ENCODE measurements at regions not wholly inside any gene's neighbourhood (a gene's known extent, or its start where the extent isn't known, plus 50 kb on each side); places are given as distances from the start of the nearest gene placed in this dataset.
"Not testable (repeated sequence)": the region's sequence is repeated elsewhere in the genome, so short reads cannot be mapped to it uniquely, and the experiment has no call there.

GRCh38 chr22:48299801-48300200, 1527.9 kb downstream of the BRD1 start:
- TF ChIP-seq POLR2A (IDR thresholded peaks at IDR 0.05), result no peak
- no peak for TF ChIP-seq CTCF (IDR thresholded peaks at IDR 0.05)
- TF ChIP-seq EP300 (IDR thresholded peaks at IDR 0.05), result no peak
- TF ChIP-seq POLR2AphosphoS5 (IDR thresholded peaks at IDR 0.05), result no peak
- no peaks in the 10 kb centered on the region for H3K9me3 ChIP-seq
- peaks cover 0 to 24% (median 0%) of the 10 kb centered on the region in 3 donors for H3K27me3 ChIP-seq
- DNase-seq, result no peak
- no peak overlapping the region for H3K27ac ChIP-seq
- H3K4me3 ChIP-seq, result no peak overlapping the region
- no peaks in the 10 kb centered on the region for H3K36me3 ChIP-seq
- intact Hi-C loops (cut with DNase I; ENCODE audit: low total_unique reads), result no loop called here
- whole genome bisulfite sequencing, 5 donors, result 80 to 89% (median 88%) methylated on average over 10 to 18 of the region's 18 CpGs
- no peaks in the 10 kb centered on the region for H3K4me1 ChIP-seq

GRCh38 chr22:48299124-48299523, 1528.5 kb downstream of the BRD1 start:
- H3K9me3 ChIP-seq, result no peaks in the 10 kb centered on the region
- H3K27me3 ChIP-seq, result peaks cover 0 to 18% (median 0%) of the 10 kb centered on the region in 3 donors
- H3K4me3 ChIP-seq, result no peak overlapping the region
- H3K27ac ChIP-seq, result no peak overlapping the region
- no peaks in the 10 kb centered on the region for H3K4me1 ChIP-seq
- 81 to 92% (median 85%) methylated on average over 8 of the region's 8 CpGs for WGBS, 5 donors
- intact Hi-C loops (cut with DNase I; ENCODE audit: low total_unique reads), result no loop called here
- H3K36me3 ChIP-seq, result no peaks in the 10 kb centered on the region
- TF ChIP-seq POLR2AphosphoS5 (IDR thresholded peaks at IDR 0.05), result no peak
- TF ChIP-seq EP300 (IDR thresholded peaks at IDR 0.05), result no peak
- no peak for TF ChIP-seq POLR2A (IDR thresholded peaks at IDR 0.05)
- no peak for TF ChIP-seq CTCF (IDR thresholded peaks at IDR 0.05)
- DNase-seq, result no peak

GRCh38 chr22:48297296-48297695, 1530.4 kb downstream of the BRD1 start:
- H3K4me1 ChIP-seq, result no peaks in the 10 kb centered on the region
- no peak overlapping the region for H3K4me3 ChIP-seq
- H3K27ac ChIP-seq, result no peak overlapping the region
- no peak for TF ChIP-seq POLR2A (IDR thresholded peaks at IDR 0.05)
- 51 to 72% (median 56%) methylated on average over 6 to 7 of the region's 7 CpGs for WGBS, 5 donors
- no peaks in the 10 kb centered on the region for H3K9me3 ChIP-seq
- H3K27me3 ChIP-seq, result peaks cover 0 to 4% (median 0%) of the 10 kb centered on the region in 3 donors
- intact Hi-C loops (cut with DNase I; ENCODE audit: low total_unique reads), result no loop called here
- H3K36me3 ChIP-seq, result no peaks in the 10 kb centered on the region
- no peak for DNase-seq

GRCh38 chr22:48289954-48290353, 1527.5 kb downstream of the TBC1D22A start:
- H3K4me1 ChIP-seq; DNase-seq; H3K4me3 ChIP-seq; H3K27me3 ChIP-seq; H3K27ac ChIP-seq; H3K9me3 ChIP-seq; intact Hi-C loops (cut with DNase I; ENCODE audit: low total_unique reads); H3K36me3 ChIP-seq: not testable (repeated sequence)
- WGBS, 5 donors, result 41 to 46% (median 45%) methylated on average over 2 of the region's 2 CpGs

GRCh38 chr22:48288376-48288940, 1526.0 kb downstream of the TBC1D22A start:
- no peak for TF ChIP-seq POLR2AphosphoS5 (IDR thresholded peaks at IDR 0.05)
- TF ChIP-seq CTCF (IDR thresholded peaks at IDR 0.05), result no peak
- TF ChIP-seq EP300 (IDR thresholded peaks at IDR 0.05), result no peak
- no peak for TF ChIP-seq POLR2A (IDR thresholded peaks at IDR 0.05)
- intact Hi-C loops (cut with DNase I; ENCODE audit: low total_unique reads), result no loop called here
- Histone ChIP-seq H3K9me3 (peaks cover 0 to 15% (median 10%) of the 10 kb centered on the region in 4 donors), H3K27ac (no peak overlapping the region), H3K36me3 (no peaks in the 10 kb centered on the region), H3K4me3 (no peak overlapping the region), H3K27me3 (peaks cover 0 to 6% (median 0%) of the 10 kb centered on the region in 3 donors), H3K4me1 (no peaks in the 10 kb centered on the region)
- no peak for DNase-seq
- WGBS, 5 donors, result 47 to 69% (median 66%) methylated on average over 3 of the region's 3 CpGs
